ENCODE measurements at regions not wholly inside any gene's neighbourhood (a gene's known extent, or its start where the extent isn't known, plus 50 kb on each side); places are given as distances from the start of the nearest gene placed in this dataset.
"Not testable (repeated sequence)": the region's sequence is repeated elsewhere in the genome, so short reads cannot be mapped to it uniquely, and the experiment has no call there.

GRCh38 chr9:89670114-89670513 is 65.3 kb downstream of the GADD45G start:
- peak in 1 of 10 donors; percentile 36 for DNase-seq
- intact Hi-C loops (cut with DNase I): no loop called here

GRCh38 chr9:89670801-89671434 is 66.1 kb downstream of the GADD45G start:
- intact Hi-C loops (cut with DNase I): no loop called here
- peak in 1 of 10 donors; percentile 13 for DNase-seq

DNA sequence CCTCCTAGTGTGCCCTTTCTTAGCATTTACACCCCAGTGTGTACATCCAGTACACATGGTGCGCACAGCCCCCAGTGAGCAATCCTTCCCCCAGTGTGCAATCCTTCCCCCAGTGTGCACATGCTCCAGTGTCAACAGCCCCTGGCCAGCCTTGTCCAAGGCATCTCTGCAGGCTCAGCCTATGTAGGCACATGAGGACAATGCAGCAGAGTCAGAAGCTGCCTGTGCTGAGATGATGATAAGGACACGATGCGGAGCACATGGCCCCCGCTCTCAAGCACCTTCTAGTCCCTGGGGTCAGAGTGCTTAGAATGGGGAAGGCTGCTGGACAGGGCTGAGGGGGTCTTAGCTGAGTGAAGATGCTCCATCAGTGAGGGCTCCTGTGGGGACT is 69.8 kb downstream of the GADD45G start:
- no peak for DNase-seq
- intact Hi-C loops (cut with DNase I): no loop called here

DNA sequence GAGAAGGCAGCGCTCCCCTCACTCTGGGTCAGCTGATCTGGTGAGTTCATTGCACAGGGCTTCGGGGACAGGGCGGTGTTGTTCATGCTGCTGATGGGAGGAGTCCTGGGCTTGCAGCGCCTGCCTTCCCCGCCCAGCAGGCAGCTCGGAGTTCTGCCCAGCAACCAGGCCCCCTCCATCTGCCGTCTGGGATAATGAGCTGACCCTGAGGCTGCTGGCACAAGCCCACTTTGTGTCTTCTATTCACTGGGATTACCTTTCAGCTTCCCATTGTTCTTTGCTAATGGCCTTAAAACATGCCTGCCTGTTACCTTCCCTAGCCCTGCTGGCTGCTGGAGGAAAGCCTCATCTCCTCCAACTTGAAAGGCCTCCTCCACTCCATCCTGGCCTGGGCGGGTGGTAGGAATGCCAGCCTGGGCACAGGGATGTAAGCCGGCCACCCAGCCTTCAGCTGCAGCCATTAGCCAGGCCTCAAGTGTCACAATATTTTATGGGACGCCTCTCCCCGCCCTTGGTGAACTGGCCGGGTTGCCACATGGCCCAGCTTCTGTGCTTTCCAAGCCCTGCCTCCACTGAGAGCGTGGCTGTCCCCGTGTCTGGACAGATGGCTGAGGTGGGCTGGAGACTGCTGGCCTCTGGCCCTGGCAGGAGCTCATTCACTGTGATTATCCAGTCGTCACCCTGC is 70.4 kb downstream of the GADD45G start:
- intact Hi-C loops (cut with DNase I): no loop called here
- DNase-seq: peak in 8 of 10 donors; percentile 23 to 92 (median 57)

GRCh38 chr9:89676281-89676680 is 71.5 kb downstream of the GADD45G start:
- intact Hi-C loops (cut with DNase I): no loop called here
- peak in 5 of 10 donors; percentile 37 to 69 (median 44) for DNase-seq

- intact Hi-C loops (cut with DNase I): no loop called here
- peak in 2 of 10 donors; percentile 23 to 37 for DNase-seq
These were observed 73.0 kb downstream of the GADD45G start for GRCh38 chr9:89677702-89678395.

GRCh38 chr9:89678396-89679015 is 73.7 kb downstream of the GADD45G start:
- intact Hi-C loops (cut with DNase I): no loop called here
- peak in 1 of 10 donors; percentile 58 for DNase-seq

DNA sequence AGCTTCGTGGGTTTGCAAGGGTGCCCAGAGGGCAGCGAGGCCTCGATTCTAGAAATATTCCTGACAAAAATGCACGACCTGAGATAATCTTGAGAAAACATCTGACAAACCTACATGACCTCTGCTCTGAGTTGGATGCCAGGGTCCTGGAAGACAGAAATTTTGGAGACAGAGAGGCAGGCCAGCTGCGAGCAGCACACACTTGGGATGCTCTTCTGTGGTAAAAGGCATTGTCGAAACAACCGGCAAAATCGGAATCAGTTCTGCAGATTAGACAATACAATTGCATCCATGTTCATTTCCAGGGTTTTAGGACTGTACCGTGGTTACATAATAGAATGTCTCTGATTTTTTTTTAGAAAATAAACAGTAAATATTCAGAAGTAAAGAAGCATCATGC is 74.2 kb downstream of the GADD45G start:
- DNase-seq: no peak
- intact Hi-C loops (cut with DNase I): no loop called here

DNA sequence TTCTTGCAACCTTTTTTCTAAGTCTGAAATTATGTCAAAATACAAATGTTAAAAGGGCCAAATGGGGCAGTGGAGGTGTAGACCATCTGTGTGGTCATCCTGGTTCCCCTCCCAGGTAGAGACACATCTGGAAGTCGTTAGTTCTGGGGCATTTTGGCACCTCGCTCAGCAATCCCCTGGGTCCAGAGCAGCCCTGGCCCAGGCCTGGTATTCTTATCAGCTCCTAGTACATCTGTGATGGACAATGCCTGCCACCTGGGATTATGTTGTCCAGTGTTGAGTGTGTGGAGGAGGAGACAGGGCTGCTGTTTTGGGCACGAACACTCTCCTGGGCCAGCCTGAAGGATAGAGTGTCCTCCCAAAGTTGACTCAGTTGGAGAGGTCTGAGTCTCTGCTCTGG is 74.8 kb downstream of the GADD45G start:
- intact Hi-C loops (cut with DNase I): no loop called here
- peak in 1 of 10 donors; percentile 37 for DNase-seq

- DNase-seq: peak in 1 of 10 donors; percentile 72
- intact Hi-C loops (cut with DNase I): no loop called here
These were observed 76.0 kb downstream of the GADD45G start for GRCh38 chr9:89680547-89681467.

DNA sequence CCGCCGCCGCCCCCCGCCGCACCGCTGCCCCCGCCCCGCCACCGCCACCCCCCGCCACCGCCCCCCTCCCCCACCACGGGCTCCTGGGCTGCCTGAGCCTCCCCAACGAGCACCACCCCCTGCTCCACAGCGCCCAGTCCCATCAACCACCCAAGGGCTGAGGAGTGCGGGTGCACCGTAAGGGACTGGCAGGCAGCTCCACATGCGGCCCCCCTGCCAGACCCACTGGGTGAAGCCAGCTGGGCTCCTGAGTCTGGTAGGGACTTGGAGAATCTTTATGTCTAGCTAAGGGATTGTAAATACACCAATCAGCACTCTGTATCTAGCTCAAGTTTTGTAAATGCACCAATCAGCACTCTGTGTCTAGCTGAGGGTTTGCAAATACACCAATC is 76.7 kb downstream of the GADD45G start:
- intact Hi-C loops (cut with DNase I): not testable (repeated sequence)
- peak in 1 of 10 donors; percentile 62 for DNase-seq

- intact Hi-C loops (cut with DNase I): no loop called here
- peak in 1 of 10 donors; percentile 54 for DNase-seq
These were observed 78.8 kb downstream of the GADD45G start for GRCh38 chr9:89683626-89684025.

DNA sequence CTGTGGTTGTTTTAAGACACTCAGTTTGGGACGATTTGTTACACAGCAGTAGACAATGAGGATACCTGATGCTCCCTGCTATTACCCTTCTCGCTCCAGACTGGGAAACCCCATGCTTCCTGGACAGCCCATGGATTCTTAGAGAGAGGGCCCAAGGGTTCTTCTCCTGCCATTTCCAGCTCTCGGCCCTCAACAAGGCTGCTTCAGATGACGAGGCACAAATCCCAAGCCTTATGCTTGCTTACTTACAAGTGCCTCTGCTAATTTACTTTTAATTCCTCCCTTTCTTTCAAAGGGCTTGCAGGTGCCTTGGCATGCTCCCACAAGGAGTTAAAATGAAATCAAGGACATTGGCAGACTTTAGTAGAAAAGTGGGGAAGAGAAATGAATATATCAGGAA is 79.4 kb downstream of the GADD45G start:
- DNase-seq: no peak
- intact Hi-C loops (cut with DNase I): no loop called here

- intact Hi-C loops (cut with DNase I): no loop called here
- DNase-seq: peak in 2 of 10 donors; percentile 29 to 89
These were observed 80.3 kb downstream of the GADD45G start for GRCh38 chr9:89684912-89685636.

DNA sequence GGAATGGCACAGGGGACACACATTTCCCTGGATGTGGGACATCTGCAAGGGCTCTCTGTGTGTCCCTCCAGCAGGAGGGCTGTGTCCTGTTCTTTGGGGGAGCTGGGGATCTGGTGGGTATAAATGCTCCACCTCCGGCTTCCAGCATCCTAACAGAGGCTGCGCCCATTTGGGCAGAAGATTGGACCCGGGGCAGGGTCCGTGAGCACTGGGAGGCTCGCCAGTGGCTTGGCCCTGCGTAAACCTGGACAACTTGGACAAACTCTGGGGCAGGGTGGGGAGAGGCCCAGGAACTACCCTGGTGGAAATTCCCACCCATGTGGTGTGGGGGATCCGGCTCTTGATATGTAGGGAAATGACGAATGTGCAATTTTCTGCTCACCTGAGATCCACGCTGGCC is 80.9 kb downstream of the GADD45G start:
- intact Hi-C loops (cut with DNase I): no loop called here
- peak in 1 of 10 donors; percentile 72 for DNase-seq

DNA sequence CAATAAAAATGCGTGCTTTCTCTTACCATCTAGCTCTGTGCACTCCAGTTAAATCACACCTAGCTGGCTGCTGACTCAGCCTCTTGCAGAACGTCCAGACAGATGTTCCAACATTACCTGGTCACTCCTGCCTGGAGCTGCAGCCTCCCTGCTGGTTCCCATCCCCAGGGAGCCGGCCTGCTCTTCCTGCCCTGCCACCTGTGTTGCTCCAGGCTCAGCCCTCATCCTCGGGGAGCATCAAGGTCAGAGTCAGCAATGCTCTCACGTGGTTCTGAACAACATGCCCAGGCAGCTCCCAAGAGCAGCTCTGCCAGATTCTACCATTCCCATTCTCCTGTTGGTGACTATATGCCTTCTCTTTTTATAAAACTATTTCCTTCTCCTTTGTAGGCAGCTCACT is 81.3 kb downstream of the GADD45G start:
- intact Hi-C loops (cut with DNase I): no loop called here
- DNase-seq: peak in 1 of 10 donors; percentile 39

DNA sequence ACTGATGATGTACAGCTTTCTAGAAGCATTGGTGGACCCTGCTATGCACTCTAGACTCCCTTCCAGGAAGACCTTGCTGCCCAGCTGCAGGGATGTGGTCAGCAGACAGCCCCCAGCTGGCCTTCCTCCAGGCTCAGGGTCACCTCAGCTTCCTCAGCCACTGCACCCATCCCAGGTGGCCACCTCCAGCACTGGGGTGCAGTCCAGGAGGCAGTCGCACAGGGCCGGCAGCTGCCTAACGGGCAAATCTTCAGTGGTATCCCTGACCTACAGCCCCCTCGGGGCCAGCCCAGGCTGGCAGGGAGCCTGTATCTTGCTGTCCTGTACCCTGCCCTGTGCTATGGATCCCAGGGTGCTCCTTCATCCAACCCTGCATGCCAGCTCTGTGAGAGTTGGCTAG is 81.8 kb downstream of the GADD45G start:
- peak in 1 of 10 donors; percentile 79 for DNase-seq
- intact Hi-C loops (cut with DNase I): no loop called here

- intact Hi-C loops (cut with DNase I): no loop called here
- peak in 1 of 10 donors; percentile 11 for DNase-seq
These were observed 82.4 kb downstream of the GADD45G start for GRCh38 chr9:89687188-89687587.

GRCh38 chr9:89687848-89688247 is 83.0 kb downstream of the GADD45G start:
- DNase-seq: peak in 1 of 10 donors; percentile 28
- intact Hi-C loops (cut with DNase I): no loop called here
